ENCODE measurements at regions not wholly inside any gene's neighbourhood (a gene's known extent, or its start where the extent isn't known, plus 50 kb on each side); places are given as distances from the start of the nearest gene placed in this dataset.
A peak's percentile ranks its signal among the peaks of the same experiment; 100 is the strongest.

- DNase-seq (ENCODE audit: insufficient read length) (peak; percentile 23), FAIRE-seq (no peak)
- no peak for TF ChIP-seq POLR2A (IDR thresholded peaks at IDR 0.05; ENCODE audit: low read depth, low read length)
- TF ChIP-seq POLR2AphosphoS5 (IDR thresholded peaks at IDR 0.05; ENCODE audit: low read depth, low read length): no peak
- TF ChIP-seq TAF1 (IDR thresholded peaks at IDR 0.05; ENCODE audit: borderline replicate concordance, low read depth, low read length): no peak
These were observed 157.0 kb downstream of the C9orf152 start for GRCh38 chr9:110050925-110051355.

- TF ChIP-seq POLR2A (IDR thresholded peaks at IDR 0.05; ENCODE audit: low read depth, low read length) (no peak), POLR2AphosphoS5 (IDR thresholded peaks at IDR 0.05; ENCODE audit: low read depth, low read length) (no peak)
- no peak for DNase-seq (ENCODE audit: insufficient read length)
- no peak for FAIRE-seq
These were observed 151.9 kb downstream of the C9orf152 start for GRCh38 chr9:110056062-110056461.

GRCh38 chr9:110058304-110058953 lies 149.5 kb downstream of the C9orf152 start:
- peak; percentile 85 for FAIRE-seq
- TF ChIP-seq POLR2A (IDR thresholded peaks at IDR 0.05; ENCODE audit: low read depth, low read length) (no peak), POLR2AphosphoS5 (IDR thresholded peaks at IDR 0.05; ENCODE audit: low read depth, low read length) (no peak), TAF1 (IDR thresholded peaks at IDR 0.05; ENCODE audit: borderline replicate concordance, low read depth, low read length) (no peak)
- no peak for DNase-seq (ENCODE audit: insufficient read length)

- FAIRE-seq (no peak), DNase-seq (ENCODE audit: insufficient read length) (no peak)
- TF ChIP-seq POLR2A (IDR thresholded peaks at IDR 0.05; ENCODE audit: low read depth, low read length) (no peak), POLR2AphosphoS5 (IDR thresholded peaks at IDR 0.05; ENCODE audit: low read depth, low read length) (no peak), TAF1 (IDR thresholded peaks at IDR 0.05; ENCODE audit: borderline replicate concordance, low read depth, low read length) (no peak)
These were observed 148.5 kb downstream of the C9orf152 start for GRCh38 chr9:110059461-110059860.

- no peak for TF ChIP-seq POLR2A (IDR thresholded peaks at IDR 0.05; ENCODE audit: low read depth, low read length)
- DNase-seq (ENCODE audit: insufficient read length) (no peak), FAIRE-seq (no peak)
These were observed 143.2 kb downstream of the C9orf152 start for GRCh38 chr9:110064803-110065202.

GRCh38 chr9:110065532-110065931 lies 142.4 kb downstream of the C9orf152 start:
- peak; percentile 30 for FAIRE-seq
- TF ChIP-seq POLR2A (IDR thresholded peaks at IDR 0.05; ENCODE audit: low read depth, low read length): no peak; the same call in 1 of the 2 replicates
- TF ChIP-seq POLR2AphosphoS5 (IDR thresholded peaks at IDR 0.05; ENCODE audit: low read depth, low read length): no peak
- no peak for TF ChIP-seq TAF1 (IDR thresholded peaks at IDR 0.05; ENCODE audit: borderline replicate concordance, low read depth, low read length)
- DNase-seq (ENCODE audit: insufficient read length): no peak

GRCh38 chr9:110066929-110067716 lies 140.8 kb downstream of the C9orf152 start:
- FAIRE-seq (no peak), DNase-seq (ENCODE audit: insufficient read length) (no peak)
- no peak for TF ChIP-seq POLR2AphosphoS5 (IDR thresholded peaks at IDR 0.05; ENCODE audit: low read depth, low read length)
- no peak for TF ChIP-seq POLR2A (IDR thresholded peaks at IDR 0.05; ENCODE audit: low read depth, low read length)
- TF ChIP-seq TAF1 (IDR thresholded peaks at IDR 0.05; ENCODE audit: borderline replicate concordance, low read depth, low read length): no peak

- DNase-seq (ENCODE audit: insufficient read length): no peak
- no peak for TF ChIP-seq TAF1 (IDR thresholded peaks at IDR 0.05; ENCODE audit: borderline replicate concordance, low read depth, low read length)
- no peak for TF ChIP-seq POLR2A (IDR thresholded peaks at IDR 0.05; ENCODE audit: low read depth, low read length)
- TF ChIP-seq POLR2AphosphoS5 (IDR thresholded peaks at IDR 0.05; ENCODE audit: low read depth, low read length): no peak
- FAIRE-seq: no peak
These were observed 139.7 kb downstream of the C9orf152 start for GRCh38 chr9:110068212-110068611.

GRCh38 chr9:110069326-110070248 lies 138.4 kb downstream of the C9orf152 start:
- DNase-seq (ENCODE audit: insufficient read length): no peak
- TF ChIP-seq TAF1 (IDR thresholded peaks at IDR 0.05; ENCODE audit: borderline replicate concordance, low read depth, low read length) (no peak), POLR2AphosphoS5 (IDR thresholded peaks at IDR 0.05; ENCODE audit: low read depth, low read length) (no peak)
- no peak for FAIRE-seq

- no peak for TF ChIP-seq TAF1 (IDR thresholded peaks at IDR 0.05; ENCODE audit: borderline replicate concordance, low read depth, low read length)
- no peak for TF ChIP-seq POLR2AphosphoS5 (IDR thresholded peaks at IDR 0.05; ENCODE audit: low read depth, low read length)
- TF ChIP-seq POLR2A (IDR thresholded peaks at IDR 0.05; ENCODE audit: low read depth, low read length): no peak
- DNase-seq (ENCODE audit: insufficient read length) (no peak), FAIRE-seq (no peak)
These were observed 135.2 kb downstream of the C9orf152 start for GRCh38 chr9:110072597-110073355.

Measured in GM12892 (cell line).